ENCODE measurements at regions not wholly inside any gene's neighbourhood (a gene's known extent, or its start where the extent isn't known, plus 50 kb on each side); places are given as distances from the start of the nearest gene placed in this dataset.

DNA sequence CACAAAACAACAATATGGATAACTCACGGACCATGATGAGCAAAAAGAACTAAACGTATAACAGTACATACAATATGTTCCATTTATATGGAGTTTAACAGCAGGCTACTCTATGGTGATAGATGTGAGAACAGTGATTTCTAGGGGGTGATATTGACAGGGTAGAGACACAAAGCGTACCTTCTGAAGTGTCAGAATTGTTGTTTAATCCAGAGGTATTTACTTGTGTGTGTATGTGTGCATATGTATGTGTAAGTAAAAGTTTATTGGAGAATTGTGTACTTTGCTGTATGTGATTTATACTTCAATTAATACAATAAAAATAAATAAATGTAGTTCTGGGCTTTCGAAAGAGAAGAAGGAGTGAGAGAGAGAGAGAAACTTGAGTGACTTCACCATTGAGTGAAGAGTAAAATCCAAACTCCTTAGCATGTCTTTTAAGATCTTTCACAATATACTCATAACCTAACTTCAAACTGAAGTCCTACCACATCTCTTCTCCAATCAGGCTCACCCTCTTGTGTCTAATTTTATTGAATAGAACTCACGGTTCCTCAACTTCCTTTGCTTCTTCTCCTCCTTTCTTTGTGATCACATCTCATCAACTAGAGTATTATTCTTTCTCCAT is 126.0 kb upstream of the KLF7 start:
- intact Hi-C loops (cut with DNase I) = no loop called here
- DNase-seq = no peak
- TF ChIP-seq, protein P1, sequence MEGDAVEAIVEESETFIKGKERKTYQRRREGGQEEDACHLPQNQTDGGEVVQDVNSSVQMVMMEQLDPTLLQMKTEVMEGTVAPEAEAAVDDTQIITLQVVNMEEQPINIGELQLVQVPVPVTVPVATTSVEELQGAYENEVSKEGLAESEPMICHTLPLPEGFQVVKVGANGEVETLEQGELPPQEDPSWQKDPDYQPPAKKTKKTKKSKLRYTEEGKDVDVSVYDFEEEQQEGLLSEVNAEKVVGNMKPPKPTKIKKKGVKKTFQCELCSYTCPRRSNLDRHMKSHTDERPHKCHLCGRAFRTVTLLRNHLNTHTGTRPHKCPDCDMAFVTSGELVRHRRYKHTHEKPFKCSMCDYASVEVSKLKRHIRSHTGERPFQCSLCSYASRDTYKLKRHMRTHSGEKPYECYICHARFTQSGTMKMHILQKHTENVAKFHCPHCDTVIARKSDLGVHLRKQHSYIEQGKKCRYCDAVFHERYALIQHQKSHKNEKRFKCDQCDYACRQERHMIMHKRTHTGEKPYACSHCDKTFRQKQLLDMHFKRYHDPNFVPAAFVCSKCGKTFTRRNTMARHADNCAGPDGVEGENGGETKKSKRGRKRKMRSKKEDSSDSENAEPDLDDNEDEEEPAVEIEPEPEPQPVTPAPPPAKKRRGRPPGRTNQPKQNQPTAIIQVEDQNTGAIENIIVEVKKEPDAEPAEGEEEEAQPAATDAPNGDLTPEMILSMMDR (IDR thresholded peaks at IDR 0.05) = no peak
- Histone ChIP-seq H3K9me3 (no peaks in the 10 kb centered on the region), H3K27ac (no peak overlapping the region), H3K9ac (ENCODE audit: low read depth in 2 of 2, low read length in 2 of 2) (no peak overlapping the region), H3K4me1 (no peaks in the 10 kb centered on the region), H3K36me3 (no peaks in the 10 kb centered on the region), H3K27me3 (no peaks in the 10 kb centered on the region), H3K4me3 (no peak overlapping the region)

DNA sequence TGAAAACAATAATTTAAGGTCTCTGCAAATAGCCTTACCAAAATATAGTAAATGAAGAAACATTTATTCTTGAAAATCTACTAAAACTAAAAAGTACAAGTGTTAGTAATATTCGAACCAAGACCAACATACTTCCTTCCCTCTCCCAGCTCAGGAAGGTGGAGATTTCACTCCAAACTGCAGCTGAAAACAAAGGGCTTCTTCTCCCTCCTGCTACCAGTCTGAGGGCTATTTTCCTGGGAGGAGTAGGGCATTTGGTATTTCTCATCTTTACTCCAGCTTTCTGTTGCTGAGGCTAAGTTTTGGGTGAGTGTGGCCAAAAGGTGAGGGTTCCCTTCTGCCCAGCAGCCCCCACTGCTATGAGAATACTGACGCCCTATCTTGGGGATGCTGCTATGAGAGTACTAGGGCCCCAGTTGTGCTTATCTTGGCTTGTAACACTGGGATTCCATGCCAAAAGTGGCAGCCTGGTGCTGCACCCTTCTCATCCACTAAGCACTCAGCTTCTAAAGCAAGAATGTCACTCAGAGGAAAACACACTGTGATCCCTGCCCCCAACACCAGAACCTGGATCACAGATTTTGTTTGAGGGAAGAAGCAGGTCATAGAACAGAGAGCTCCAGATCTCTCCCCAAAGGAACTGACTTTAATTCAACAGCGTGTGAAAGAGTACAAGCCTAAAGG is 130.7 kb upstream of the KLF7 start:
- no peak overlapping the region for H3K4me3 ChIP-seq
- TF ChIP-seq, protein P1 (IDR thresholded peaks at IDR 0.05) = no peak
- H3K9me3 ChIP-seq = no peaks in the 10 kb centered on the region
- intact Hi-C loops (cut with DNase I) = no loop called here
- no peak overlapping the region for H3K27ac ChIP-seq
- no peak for DNase-seq
- no peaks in the 10 kb centered on the region for H3K36me3 ChIP-seq
- H3K4me1 ChIP-seq = no peaks in the 10 kb centered on the region
- H3K9ac ChIP-seq (ENCODE audit: low read depth in 2 of 2, low read length in 2 of 2) = no peak overlapping the region
- H3K27me3 ChIP-seq = no peaks in the 10 kb centered on the region

DNA sequence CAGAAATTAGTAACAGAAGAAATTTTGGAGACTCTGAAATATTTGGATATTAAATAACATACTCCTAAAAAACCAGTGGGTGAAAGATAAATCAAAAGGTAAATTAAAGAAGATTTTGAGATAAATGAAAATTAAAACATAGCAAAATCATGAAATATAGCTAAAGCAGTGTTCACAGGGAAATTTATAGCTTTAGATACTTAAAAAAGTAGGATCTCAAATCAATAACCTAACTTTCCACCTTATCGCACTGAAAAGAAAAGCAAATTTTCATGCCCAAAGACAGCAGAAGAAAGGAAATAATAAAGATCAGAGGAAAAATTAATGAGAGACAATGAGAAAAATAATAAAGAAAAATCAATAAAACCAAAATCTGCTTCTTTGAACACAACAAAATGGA is 135.1 kb upstream of the KLF7 start:
- Histone ChIP-seq H3K27me3 (no peaks in the 10 kb centered on the region), H3K27ac (no peak overlapping the region), H3K36me3 (no peaks in the 10 kb centered on the region), H3K9me3 (no peaks in the 10 kb centered on the region), H3K4me3 (no peak overlapping the region), H3K4me1 (no peaks in the 10 kb centered on the region), H3K9ac (ENCODE audit: low read depth in 2 of 2, low read length in 2 of 2) (no peak overlapping the region)
- no peak for DNase-seq
- intact Hi-C loops (cut with DNase I) = no loop called here
- TF ChIP-seq, protein P1 (IDR thresholded peaks at IDR 0.05) = no peak

DNA sequence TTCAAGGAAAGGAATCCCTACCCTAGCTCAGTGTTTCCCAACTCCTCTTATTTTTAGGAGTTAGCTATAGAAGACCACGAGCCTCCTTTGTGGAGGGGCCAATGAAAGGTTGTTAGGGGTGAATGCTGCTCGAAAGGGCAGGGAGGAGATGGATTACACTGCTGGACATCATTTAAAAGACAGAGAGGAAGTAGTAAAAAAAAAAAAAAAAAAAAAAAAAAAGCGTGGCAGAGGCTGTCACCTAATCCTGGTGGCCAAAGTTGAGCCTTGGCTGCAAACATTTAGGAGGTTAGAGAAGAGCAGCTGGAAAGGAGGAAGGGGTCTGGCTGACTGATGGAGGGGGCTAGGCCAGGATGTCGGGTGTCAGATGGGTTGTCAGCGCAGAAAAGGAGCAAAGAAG is 139.0 kb upstream of the KLF7 start:
- Histone ChIP-seq H3K27me3 (no peaks in the 10 kb centered on the region), H3K9me3 (no peaks in the 10 kb centered on the region), H3K4me1 (no peaks in the 10 kb centered on the region), H3K36me3 (no peaks in the 10 kb centered on the region), H3K4me3 (no peak overlapping the region), H3K9ac (ENCODE audit: low read depth in 2 of 2, low read length in 2 of 2) (no peak overlapping the region), H3K27ac (no peak overlapping the region)
- no peak for DNase-seq
- intact Hi-C loops (cut with DNase I) = no loop called here
- TF ChIP-seq, protein P1 (IDR thresholded peaks at IDR 0.05) = no peak

DNA sequence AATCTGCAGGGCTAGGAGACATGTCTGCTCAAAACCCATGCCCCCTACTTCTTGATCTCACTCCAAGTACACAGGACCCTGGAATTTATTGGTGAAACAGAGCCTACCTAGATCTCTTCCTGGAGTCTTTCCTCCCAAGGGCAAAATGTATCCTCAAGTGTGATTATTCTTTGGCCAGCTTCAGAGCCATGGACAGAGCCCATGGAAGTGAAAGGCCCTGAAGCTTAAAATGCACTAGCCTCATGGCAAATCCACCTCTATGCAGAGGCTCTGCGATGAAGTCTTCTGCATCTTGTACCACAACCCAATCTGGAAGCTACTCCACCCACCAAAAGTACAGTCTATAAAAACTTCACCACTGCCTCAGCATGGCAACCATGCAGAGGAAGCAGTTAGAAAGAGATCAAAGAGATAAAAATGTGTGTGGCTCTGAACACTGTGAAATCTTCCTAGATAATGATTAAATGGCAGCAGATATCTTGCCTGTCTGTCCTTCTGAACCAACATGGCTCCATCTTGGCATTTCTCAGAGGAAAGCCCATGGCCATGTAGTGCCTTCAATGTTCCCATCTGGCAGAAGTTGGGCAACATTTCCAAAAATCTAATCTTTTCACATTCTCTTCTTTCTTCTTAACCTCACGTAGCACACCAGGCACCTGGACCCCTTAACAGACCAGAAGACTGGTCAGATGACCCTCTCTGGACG is 142.9 kb upstream of the KLF7 start:
- H3K4me1 ChIP-seq = no peaks in the 10 kb centered on the region
- no peak overlapping the region for H3K4me3 ChIP-seq
- H3K27me3 ChIP-seq = no peaks in the 10 kb centered on the region
- DNase-seq = no peak
- intact Hi-C loops (cut with DNase I) = no loop called here
- H3K9ac ChIP-seq (ENCODE audit: low read depth in 2 of 2, low read length in 2 of 2) = no peak overlapping the region
- no peaks in the 10 kb centered on the region for H3K36me3 ChIP-seq
- TF ChIP-seq, protein P1 (IDR thresholded peaks at IDR 0.05) = no peak
- no peak overlapping the region for H3K27ac ChIP-seq
- no peaks in the 10 kb centered on the region for H3K9me3 ChIP-seq
